B cell (primary cell): ENCODE measurements at regions not wholly inside any gene's neighbourhood (a gene's known extent, or its start where the extent isn't known, plus 50 kb on each side); places are given as distances from the start of the nearest gene placed in this dataset.

Experiments
- ATAC-seq: fragments of 200-7000 bp; cut with Tn5 transposase; one replicate; pipeline ENCODE4 v1.10.0; 2021; ENCODE audit warnings: low read depth, mild to moderate bottlenecking, moderate number of reproducible peaks, moderate library complexity
- CTCF ChIA-PET: fragments of 350-600 bp; sonication (Branson Sonifier 250); formaldehyde crosslinking; loops from one replicate; lab custom pipeline; 2021; ENCODE audit warnings: antibody characterized with exemption, inconsistent platforms; lab: Charles Lee
- POLR2A ChIA-PET: fragments of 350-600 bp; sonication (Branson Sonifier 250); formaldehyde crosslinking; loops from one replicate; lab custom pipeline; 2021; ENCODE audit warnings: antibody characterized with exemption; lab: Charles Lee
- DNase-seq: peaks from one replicate; pipeline ENCODE4 v3.0.0; 2013
- H2AFZ ChIP-seq: 2 replicates; pipeline ENCODE4 v1.6.1; 2012; ENCODE audit warnings: mild to moderate bottlenecking, low read depth, low read length; ENCODE audit not compliant: insufficient read depth, poor library complexity, severe bottlenecking
- H3K27ac ChIP-seq, 2 donors: 1 replicate in 1 of 2; 2 replicates in 1 of 2; pipeline ENCODE4 v1.5.1; 2012 to 2013; ENCODE audit warnings: low read length in 2 of 2, mild to moderate bottlenecking in 2 of 2, moderate library complexity in 1 of 2
- H3K27me3 ChIP-seq, 4 experiments: fragments of 200-600 bp in 1 of 4; sonication (generic) in 1 of 4; replicated peaks in 1 of 4; 1 replicate in 2 of 4; 2 replicates in 2 of 4; pipeline versions ENCODE4 v1.6.1 to v1.7.0; 2013 to 2016; ENCODE audit warnings: low read length in 3 of 4, mild to moderate bottlenecking in 2 of 4, mixed read lengths in 1 of 4, moderate library complexity in 1 of 4; ENCODE audit not compliant: insufficient read depth in 4 of 4, control insufficient read depth in 3 of 4; ENCODE audit errors: control extremely low read depth in 1 of 4
- H3K36me3 ChIP-seq, 2 experiments: replicated peaks in 1 of 2; 1 replicate in 1 of 2; 2 replicates in 1 of 2; pipeline versions ENCODE4 v1.6.1 to v1.7.1; 2013; ENCODE audit warnings: low read length in 1 of 2; ENCODE audit not compliant: insufficient read depth in 2 of 2, control insufficient read depth in 1 of 2; ENCODE audit errors: control extremely low read depth in 1 of 2, extremely low read depth in 1 of 2
- H3K4me1 ChIP-seq, 2 donors: fragments of 200-600 bp in 1 of 2; sonication (generic) in 1 of 2; 1 replicate in 1 of 2; 2 replicates in 1 of 2; pipeline versions ENCODE4 v1.5.1 to v1.6.1; 2013 to 2017; ENCODE audit warnings: low read length in 2 of 2; ENCODE audit not compliant: control insufficient read depth in 2 of 2, insufficient read depth in 2 of 2
- H3K4me2 ChIP-seq: replicated peaks from 2 replicates; pipeline ENCODE3; 2012; ENCODE audit warnings: mild to moderate bottlenecking, low read depth, low read length; ENCODE audit not compliant: poor library complexity, severe bottlenecking
- H3K4me3 ChIP-seq, 5 experiments: fragments of 200-600 bp in 1 of 5; sonication (generic) in 1 of 5; 1 replicate in 3 of 5; 2 replicates in 2 of 5; pipeline versions ENCODE4 v1.5.1 to v1.7.0; 2011 to 2016; ENCODE audit warnings: low read length in 4 of 5, mild to moderate bottlenecking in 4 of 5, low read depth in 2 of 5, control low read depth in 1 of 5, moderate library complexity in 1 of 5; ENCODE audit not compliant: insufficient read depth in 1 of 5; ENCODE audit errors: control extremely low read depth in 1 of 5, extremely low read depth in 1 of 5
- H3K79me2 ChIP-seq: fragments of 200-600 bp; sonication (generic); one replicate; pipeline ENCODE4 v1.6.0; 2016; ENCODE audit warnings: low read length; ENCODE audit not compliant: control insufficient read depth, insufficient read depth
- H3K9ac ChIP-seq: fragments of 200-600 bp; sonication (generic); 2 replicates; pipeline ENCODE4 v1.6.1; 2017; ENCODE audit warnings: mild to moderate bottlenecking, low read length, moderate library complexity
- H3K9me3 ChIP-seq, 3 donors: one replicate each; pipeline versions ENCODE4 v1.6.1 to v1.7.1; 2013; ENCODE audit warnings: low read length in 2 of 3; ENCODE audit not compliant: control insufficient read depth in 2 of 3, insufficient read depth in 1 of 3; ENCODE audit errors: control extremely low read depth in 1 of 3
- H4K20me1 ChIP-seq: 2 replicates; pipeline ENCODE4 v1.6.0; 2012; ENCODE audit warnings: mild to moderate bottlenecking, low read length; ENCODE audit not compliant: insufficient read depth, control insufficient read depth, poor library complexity, severe bottlenecking
- H3K27ac Mint-ChIP-seq: one replicate; pipeline ENCODE4 v1.8.0; 2021; ENCODE audit warnings: mixed read lengths
- H3K27me3 Mint-ChIP-seq: one replicate; pipeline ENCODE4 v1.8.0; 2021; ENCODE audit warnings: mixed read lengths
- H3K4me1 Mint-ChIP-seq: one replicate; pipeline ENCODE4 v1.8.0; 2021; ENCODE audit warnings: mixed read lengths
- H3K4me3 Mint-ChIP-seq: one replicate; pipeline ENCODE4 v1.8.0; 2021; ENCODE audit warnings: mixed read lengths
- H3K9me3 Mint-ChIP-seq: one replicate; pipeline ENCODE4 v1.8.0; 2022; ENCODE audit warnings: mixed read lengths; ENCODE audit not compliant: insufficient read depth
- EZH2 ChIP-seq: IDR thresholded peaks from 2 replicates; pipeline ENCODE4 v1.6.1; 2012; ENCODE audit warnings: borderline replicate concordance, low read depth, mild to moderate bottlenecking, moderate library complexity, low read length; ENCODE audit not compliant: insufficient read depth, poor library complexity, severe bottlenecking
- WGBS: methylation state at CpG from one replicate; pipeline ENCODE4 v1.1.5; 2013; ENCODE audit warnings: missing lambda C conversion rate; ENCODE audit not compliant: insufficient coverage; 5-methylcytosine and 5-hydroxymethylcytosine counted together
- intact Hi-C: fragments of 100-400 bp; cut with micrococcal nuclease; formaldehyde crosslinking; loops from one replicate; pipeline ENCODE4 v1.10.0; 2022
- TF ChIP-seq, protein P1 (sequence below): fragments of 200-600 bp; IDR thresholded peaks from one replicate; pipeline ENCODE4 v1.8.0; 2022; ENCODE audit warnings: antibody characterized with exemption, mild to moderate bottlenecking

DNA sequence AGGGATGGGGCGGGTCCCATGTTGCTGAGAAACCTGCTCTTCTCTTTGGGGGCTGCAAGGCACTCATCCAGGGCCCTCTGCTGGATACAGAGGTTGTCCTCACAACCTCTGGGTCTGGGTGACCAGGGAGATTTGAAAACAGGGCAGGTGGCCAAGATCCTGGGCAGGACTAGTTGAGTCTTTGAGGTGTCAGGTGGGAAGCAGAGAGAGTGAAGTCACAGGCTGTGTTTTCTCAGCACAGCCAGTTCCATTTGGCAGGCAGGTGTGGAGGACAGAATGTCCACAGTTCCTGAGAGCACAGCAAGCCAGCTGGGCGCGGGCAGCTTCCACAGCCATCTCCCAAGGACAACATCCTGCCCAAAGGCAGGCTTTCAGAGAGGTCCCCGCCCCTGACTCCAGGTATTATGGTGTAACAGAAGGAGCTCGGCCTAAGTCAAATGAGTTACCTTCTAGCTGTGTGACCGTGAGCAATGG lies 118.8 kb downstream of the NUFIP1 start:
- Histone ChIP-seq H3K9me3 (no peaks in the 10 kb centered on the region), H3K4me3 (no peak overlapping the region), H3K4me1 (no peaks in the 10 kb centered on the region), H3K79me2 (no peaks in the 10 kb centered on the region), H3K36me3 (no peaks in the 10 kb centered on the region), H3K9ac (no peak overlapping the region), H4K20me1 (no peaks in the 10 kb centered on the region), H3K27ac (no peak overlapping the region), H3K27me3 (no peaks in the 10 kb centered on the region), H3K4me2 (no peak overlapping the region), H2AFZ (no peak overlapping the region)
- Mint-ChIP-seq H3K27ac (no peak overlapping the region), H3K9me3 (no peaks in the 10 kb centered on the region), H3K4me1 (no peaks in the 10 kb centered on the region), H3K4me3 (no peak overlapping the region), H3K27me3 (peaks cover 3% of the 10 kb centered on the region)
- ChIA-PET POLR2A (no interaction called here), CTCF (no interaction called here)
- ATAC-seq (no peak), DNase-seq (no peak)
- no peak for TF ChIP-seq EZH2
- TF ChIP-seq, protein P1, sequence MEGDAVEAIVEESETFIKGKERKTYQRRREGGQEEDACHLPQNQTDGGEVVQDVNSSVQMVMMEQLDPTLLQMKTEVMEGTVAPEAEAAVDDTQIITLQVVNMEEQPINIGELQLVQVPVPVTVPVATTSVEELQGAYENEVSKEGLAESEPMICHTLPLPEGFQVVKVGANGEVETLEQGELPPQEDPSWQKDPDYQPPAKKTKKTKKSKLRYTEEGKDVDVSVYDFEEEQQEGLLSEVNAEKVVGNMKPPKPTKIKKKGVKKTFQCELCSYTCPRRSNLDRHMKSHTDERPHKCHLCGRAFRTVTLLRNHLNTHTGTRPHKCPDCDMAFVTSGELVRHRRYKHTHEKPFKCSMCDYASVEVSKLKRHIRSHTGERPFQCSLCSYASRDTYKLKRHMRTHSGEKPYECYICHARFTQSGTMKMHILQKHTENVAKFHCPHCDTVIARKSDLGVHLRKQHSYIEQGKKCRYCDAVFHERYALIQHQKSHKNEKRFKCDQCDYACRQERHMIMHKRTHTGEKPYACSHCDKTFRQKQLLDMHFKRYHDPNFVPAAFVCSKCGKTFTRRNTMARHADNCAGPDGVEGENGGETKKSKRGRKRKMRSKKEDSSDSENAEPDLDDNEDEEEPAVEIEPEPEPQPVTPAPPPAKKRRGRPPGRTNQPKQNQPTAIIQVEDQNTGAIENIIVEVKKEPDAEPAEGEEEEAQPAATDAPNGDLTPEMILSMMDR, result no peak
- intact Hi-C loops, result no loop called here
- WGBS, result 38% methylated on average over 1 of the region's 6 CpGs

- Histone ChIP-seq H3K27me3 (no peaks in the 10 kb centered on the region), H2AFZ (no peak overlapping the region), H3K36me3 (no peaks in the 10 kb centered on the region), H4K20me1 (no peaks in the 10 kb centered on the region), H3K4me1 (no peaks in the 10 kb centered on the region), H3K9me3 (no peaks in the 10 kb centered on the region), H3K4me2 (no peak overlapping the region), H3K9ac (no peak overlapping the region), H3K4me3 (no peak overlapping the region), H3K79me2 (no peaks in the 10 kb centered on the region), H3K27ac (no peak overlapping the region)
- Mint-ChIP-seq H3K27me3 (peaks cover 3% of the 10 kb centered on the region), H3K4me3 (no peak overlapping the region), H3K4me1 (no peaks in the 10 kb centered on the region), H3K9me3 (no peaks in the 10 kb centered on the region), H3K27ac (no peak overlapping the region)
- intact Hi-C loops, result no loop called here
- no peak for DNase-seq
- ATAC-seq, result no peak
- CTCF ChIA-PET, result no interaction called here
- POLR2A ChIA-PET, result no interaction called here
- TF ChIP-seq, protein P1, result no peak
- no peak for TF ChIP-seq EZH2
- 91% methylated on average over 4 of the region's 7 CpGs for WGBS
Observed at GRCh38 chr13:44869167-44869566, 120.1 kb downstream of the NUFIP1 start.
